ENCODE measurements at regions not wholly inside any gene's neighbourhood (a gene's known extent, or its start where the extent isn't known, plus 50 kb on each side); places are given as distances from the start of the nearest gene placed in this dataset.

DNA sequence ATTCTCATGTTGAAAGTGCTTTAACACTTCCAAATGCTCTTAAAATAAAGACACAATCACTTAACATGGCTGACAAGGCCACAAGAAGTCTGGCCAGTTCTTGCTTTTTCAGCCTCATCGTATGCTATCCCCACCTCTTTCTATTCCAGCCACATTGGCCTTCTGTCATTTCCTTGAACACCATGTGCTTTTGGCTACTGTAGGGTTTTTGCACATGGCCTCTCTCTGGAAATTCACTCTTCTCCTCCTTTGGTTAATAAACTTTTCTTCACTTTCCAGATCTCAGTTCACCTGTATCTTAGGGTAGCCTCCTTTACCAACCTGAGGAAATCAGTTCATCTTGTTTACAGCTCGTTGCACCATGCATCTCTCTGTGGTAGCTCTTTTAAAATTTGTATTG lies 450.5 kb upstream of the MEX3C start:
- TF ChIP-seq POLR2A (IDR thresholded peaks at IDR 0.05) (no peak), POLR2AphosphoS5 (IDR thresholded peaks at IDR 0.05; ENCODE audit: insufficient read depth in 1 of 2, low read depth in 1 of 2) (no peak)
- TF ChIP-seq, protein P1, sequence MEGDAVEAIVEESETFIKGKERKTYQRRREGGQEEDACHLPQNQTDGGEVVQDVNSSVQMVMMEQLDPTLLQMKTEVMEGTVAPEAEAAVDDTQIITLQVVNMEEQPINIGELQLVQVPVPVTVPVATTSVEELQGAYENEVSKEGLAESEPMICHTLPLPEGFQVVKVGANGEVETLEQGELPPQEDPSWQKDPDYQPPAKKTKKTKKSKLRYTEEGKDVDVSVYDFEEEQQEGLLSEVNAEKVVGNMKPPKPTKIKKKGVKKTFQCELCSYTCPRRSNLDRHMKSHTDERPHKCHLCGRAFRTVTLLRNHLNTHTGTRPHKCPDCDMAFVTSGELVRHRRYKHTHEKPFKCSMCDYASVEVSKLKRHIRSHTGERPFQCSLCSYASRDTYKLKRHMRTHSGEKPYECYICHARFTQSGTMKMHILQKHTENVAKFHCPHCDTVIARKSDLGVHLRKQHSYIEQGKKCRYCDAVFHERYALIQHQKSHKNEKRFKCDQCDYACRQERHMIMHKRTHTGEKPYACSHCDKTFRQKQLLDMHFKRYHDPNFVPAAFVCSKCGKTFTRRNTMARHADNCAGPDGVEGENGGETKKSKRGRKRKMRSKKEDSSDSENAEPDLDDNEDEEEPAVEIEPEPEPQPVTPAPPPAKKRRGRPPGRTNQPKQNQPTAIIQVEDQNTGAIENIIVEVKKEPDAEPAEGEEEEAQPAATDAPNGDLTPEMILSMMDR (IDR thresholded peaks at IDR 0.05), result no peak
- intact Hi-C loops (cut with DNase I), result no loop called here
- no peak overlapping the region for H3K27ac ChIP-seq
- no peaks in the 10 kb centered on the region for H3K9me3 ChIP-seq
- no peak overlapping the region for H3K4me3 ChIP-seq
- no peaks in the 10 kb centered on the region for H3K4me1 ChIP-seq
- no peaks in the 10 kb centered on the region for H3K36me3 ChIP-seq
- DNase-seq (ENCODE audit: extremely low spot score in 2 of 2), result no peak
- no peaks in the 10 kb centered on the region for H3K27me3 ChIP-seq

DNA sequence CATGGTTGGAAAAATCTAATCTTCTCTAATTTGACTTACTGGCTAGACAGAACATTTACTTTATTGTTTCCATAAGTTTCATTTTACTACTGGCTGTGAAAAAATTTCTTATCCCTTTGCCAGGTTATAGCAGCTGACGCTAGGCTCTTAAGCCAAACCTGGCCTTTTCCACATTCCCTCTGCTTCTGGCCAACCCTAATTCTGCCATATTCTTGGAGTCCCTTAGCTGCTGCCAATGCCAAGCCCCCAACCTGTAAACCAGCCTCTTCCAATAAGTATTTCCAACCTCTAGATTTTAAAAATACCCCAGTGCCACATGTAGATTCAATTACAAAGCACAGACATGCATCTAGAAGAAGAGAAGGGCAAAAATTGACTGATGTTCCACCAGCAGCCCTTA lies 452.3 kb upstream of the MEX3C start:
- no peaks in the 10 kb centered on the region for H3K36me3 ChIP-seq
- H3K4me1 ChIP-seq, result no peaks in the 10 kb centered on the region

DNA sequence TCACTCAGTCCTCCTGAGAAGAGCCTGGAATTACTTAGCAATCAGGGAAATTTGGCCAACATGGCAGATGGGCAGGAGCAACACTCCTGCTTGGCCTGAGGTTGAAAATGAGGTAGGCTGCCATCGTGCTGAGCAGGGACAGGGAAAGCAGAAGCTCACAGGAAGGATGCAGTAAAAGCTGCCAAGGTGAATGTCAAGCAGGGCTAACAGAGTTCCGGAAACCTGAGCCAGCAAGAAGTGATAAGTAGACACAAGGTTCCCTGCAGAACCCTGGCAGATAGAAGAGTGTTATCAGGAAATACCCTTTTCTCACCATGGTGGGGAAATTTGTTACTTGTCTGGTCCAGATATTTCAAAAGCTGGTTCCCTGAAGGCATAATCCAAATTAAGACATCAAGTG lies 454.3 kb upstream of the MEX3C start:
- H3K9me3 ChIP-seq, result no peaks in the 10 kb centered on the region
- H3K36me3 ChIP-seq, result no peaks in the 10 kb centered on the region
- no peak overlapping the region for H3K27ac ChIP-seq
- H3K4me3 ChIP-seq, result no peak overlapping the region
- H3K27me3 ChIP-seq, result no peaks in the 10 kb centered on the region
- TF ChIP-seq POLR2A (IDR thresholded peaks at IDR 0.05) (no peak), POLR2AphosphoS5 (IDR thresholded peaks at IDR 0.05; ENCODE audit: insufficient read depth in 1 of 2, low read depth in 1 of 2) (no peak)
- TF ChIP-seq, protein P1 (IDR thresholded peaks at IDR 0.05), result no peak
- DNase-seq (ENCODE audit: extremely low spot score in 2 of 2), result no peak
- no peaks in the 10 kb centered on the region for H3K4me1 ChIP-seq
- intact Hi-C loops (cut with DNase I), result no loop called here

More for the DNA sequence above, 452.3 kb upstream of the MEX3C start:
- H3K9me3 ChIP-seq, result no peaks in the 10 kb centered on the region
- intact Hi-C loops (cut with DNase I), result no loop called here
- no peak for DNase-seq (ENCODE audit: extremely low spot score in 2 of 2)
- TF ChIP-seq POLR2A (IDR thresholded peaks at IDR 0.05), result no peak
- TF ChIP-seq, protein P1 (IDR thresholded peaks at IDR 0.05), result no peak
- no peak for TF ChIP-seq POLR2AphosphoS5 (IDR thresholded peaks at IDR 0.05; ENCODE audit: insufficient read depth in 1 of 2, low read depth in 1 of 2)
- H3K27me3 ChIP-seq, result no peaks in the 10 kb centered on the region
- H3K27ac ChIP-seq, result no peak overlapping the region
- no peak overlapping the region for H3K4me3 ChIP-seq

DNA sequence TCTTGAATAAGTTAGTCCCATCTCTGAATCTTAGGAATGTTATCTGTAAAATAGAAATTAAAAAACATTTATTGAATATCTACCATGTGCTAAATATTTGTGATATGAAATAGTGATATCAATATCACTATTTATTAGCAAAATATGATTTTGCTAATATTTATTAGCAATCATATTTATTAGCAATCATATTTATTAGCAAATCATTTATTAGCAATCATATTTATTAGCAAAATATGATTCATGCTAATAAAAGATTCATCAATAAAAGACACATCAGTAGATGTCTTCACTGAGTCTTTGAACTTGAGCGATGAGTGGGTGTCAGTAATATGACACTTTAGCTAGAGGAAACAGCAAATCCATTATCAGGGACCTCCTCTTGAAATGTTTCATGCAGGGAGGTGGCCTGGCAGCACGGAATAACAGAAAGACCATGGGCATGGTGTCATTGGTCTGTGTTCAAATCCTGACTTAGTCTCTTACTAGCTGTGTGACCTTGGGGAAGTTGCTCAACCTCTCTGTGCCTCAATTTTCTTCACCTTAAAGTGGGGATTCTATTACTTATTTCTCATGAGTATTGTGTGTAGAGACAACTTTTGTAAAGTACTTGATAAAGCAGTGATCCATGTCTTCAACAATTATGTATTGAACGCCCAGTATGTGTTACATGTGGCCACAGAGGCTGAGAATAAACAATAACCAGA lies 456.2 kb upstream of the MEX3C start:
- Histone ChIP-seq H3K27me3 (no peaks in the 10 kb centered on the region), H3K4me3 (no peak overlapping the region), H3K4me1 (no peaks in the 10 kb centered on the region), H3K36me3 (no peaks in the 10 kb centered on the region), H3K27ac (no peak overlapping the region), H3K9me3 (no peaks in the 10 kb centered on the region)
- TF ChIP-seq POLR2AphosphoS5 (IDR thresholded peaks at IDR 0.05; ENCODE audit: insufficient read depth in 1 of 2, low read depth in 1 of 2) (no peak), POLR2A (IDR thresholded peaks at IDR 0.05) (no peak)
- TF ChIP-seq, protein P1 (IDR thresholded peaks at IDR 0.05), result no peak
- intact Hi-C loops (cut with DNase I), result no loop called here
- no peak for DNase-seq (ENCODE audit: extremely low spot score in 2 of 2)

DNA sequence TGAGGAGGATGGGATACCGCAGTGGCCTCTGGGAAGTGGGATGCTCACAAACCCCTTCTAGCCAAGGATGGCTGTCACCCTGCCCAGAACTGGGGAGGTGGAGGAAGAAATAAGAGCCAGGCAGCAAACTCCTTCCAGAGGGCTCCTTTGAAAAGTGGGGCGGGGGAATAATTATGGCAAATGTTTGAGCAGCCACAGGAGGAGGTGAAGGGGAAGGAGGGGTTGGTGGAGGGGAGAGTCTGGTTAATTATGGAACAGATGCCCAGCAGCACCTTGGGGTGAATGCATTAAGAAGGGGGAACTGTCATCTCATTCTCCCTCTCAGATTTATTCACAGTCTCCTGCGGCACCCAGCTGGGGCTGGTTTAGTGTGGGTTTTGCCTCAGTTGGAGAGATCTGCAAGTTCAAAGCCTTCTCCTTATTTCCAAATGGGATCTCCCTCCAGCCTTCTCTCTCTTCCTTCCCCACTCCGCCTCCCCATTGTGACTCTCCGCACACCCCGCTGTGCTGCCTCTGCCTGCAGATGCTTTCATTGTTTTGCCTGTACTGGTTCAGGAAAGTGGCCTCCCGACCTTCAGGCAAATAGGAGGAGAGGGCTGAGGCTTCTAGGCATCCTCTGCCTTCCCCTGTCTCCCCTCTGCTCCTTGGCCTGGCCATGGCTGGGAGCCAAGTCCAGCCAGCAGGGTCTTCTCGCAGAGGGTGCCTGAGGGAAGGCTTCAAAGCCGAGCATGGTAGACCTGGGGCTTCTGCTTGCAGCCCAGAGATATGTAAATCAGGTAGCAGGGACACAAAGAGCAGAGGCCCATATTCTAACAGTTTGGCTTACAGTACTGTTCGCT lies 457.2 kb upstream of the MEX3C start:
- H3K27ac ChIP-seq, result no peak overlapping the region
- no peaks in the 10 kb centered on the region for H3K27me3 ChIP-seq
- H3K9me3 ChIP-seq, result no peaks in the 10 kb centered on the region
- no peak for DNase-seq (ENCODE audit: extremely low spot score in 2 of 2)
- H3K36me3 ChIP-seq, result no peaks in the 10 kb centered on the region
- no peak overlapping the region for H3K4me3 ChIP-seq
- intact Hi-C loops (cut with DNase I), result no loop called here
- no peaks in the 10 kb centered on the region for H3K4me1 ChIP-seq
- TF ChIP-seq POLR2A (IDR thresholded peaks at IDR 0.05) (no peak), POLR2AphosphoS5 (IDR thresholded peaks at IDR 0.05; ENCODE audit: insufficient read depth in 1 of 2, low read depth in 1 of 2) (no peak)
- TF ChIP-seq, protein P1 (IDR thresholded peaks at IDR 0.05), result no peak

Data from vagina (tissue), 2 donors.